ENCODE measurements at regions not wholly inside any gene's neighbourhood (a gene's known extent, or its start where the extent isn't known, plus 50 kb on each side); places are given as distances from the start of the nearest gene placed in this dataset.

DNA sequence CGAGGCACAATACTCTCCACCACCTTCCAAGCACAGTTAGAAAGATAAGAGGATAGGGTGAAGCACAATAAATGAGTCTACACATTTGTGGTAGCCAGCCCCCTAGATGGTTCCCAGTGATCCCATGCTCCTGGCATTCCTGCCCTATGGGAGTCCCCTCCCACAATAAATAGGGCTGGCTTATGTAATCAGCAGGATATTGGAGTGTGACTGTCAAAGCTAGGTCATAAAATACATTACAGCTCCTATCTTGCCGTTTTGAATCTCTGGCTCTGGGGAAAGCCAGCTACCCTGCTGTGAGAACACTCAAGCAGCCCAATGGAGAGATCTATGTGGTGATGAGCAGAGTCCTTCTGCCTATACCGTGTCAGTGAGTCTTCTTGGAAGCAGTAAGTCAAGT, 198.7 kb upstream of the NOCT start:
- no peaks in the 10 kb centered on the region for H3K27me3 ChIP-seq (ENCODE audit: insufficient read depth, poor library complexity, severe bottlenecking)
- H3K4me3 ChIP-seq (ENCODE audit: severe bottlenecking): no peak overlapping the region
- TF ChIP-seq, protein P1, sequence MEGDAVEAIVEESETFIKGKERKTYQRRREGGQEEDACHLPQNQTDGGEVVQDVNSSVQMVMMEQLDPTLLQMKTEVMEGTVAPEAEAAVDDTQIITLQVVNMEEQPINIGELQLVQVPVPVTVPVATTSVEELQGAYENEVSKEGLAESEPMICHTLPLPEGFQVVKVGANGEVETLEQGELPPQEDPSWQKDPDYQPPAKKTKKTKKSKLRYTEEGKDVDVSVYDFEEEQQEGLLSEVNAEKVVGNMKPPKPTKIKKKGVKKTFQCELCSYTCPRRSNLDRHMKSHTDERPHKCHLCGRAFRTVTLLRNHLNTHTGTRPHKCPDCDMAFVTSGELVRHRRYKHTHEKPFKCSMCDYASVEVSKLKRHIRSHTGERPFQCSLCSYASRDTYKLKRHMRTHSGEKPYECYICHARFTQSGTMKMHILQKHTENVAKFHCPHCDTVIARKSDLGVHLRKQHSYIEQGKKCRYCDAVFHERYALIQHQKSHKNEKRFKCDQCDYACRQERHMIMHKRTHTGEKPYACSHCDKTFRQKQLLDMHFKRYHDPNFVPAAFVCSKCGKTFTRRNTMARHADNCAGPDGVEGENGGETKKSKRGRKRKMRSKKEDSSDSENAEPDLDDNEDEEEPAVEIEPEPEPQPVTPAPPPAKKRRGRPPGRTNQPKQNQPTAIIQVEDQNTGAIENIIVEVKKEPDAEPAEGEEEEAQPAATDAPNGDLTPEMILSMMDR (IDR thresholded peaks at IDR 0.05; ENCODE audit: poor library complexity, severe bottlenecking): no peak
- H3K4me1 ChIP-seq (ENCODE audit: insufficient read depth, poor library complexity, severe bottlenecking): no peaks in the 10 kb centered on the region
- no peak overlapping the region for H3K27ac ChIP-seq (ENCODE audit: poor library complexity, severe bottlenecking)
- H3K9me3 ChIP-seq (ENCODE audit: severe bottlenecking): no peaks in the 10 kb centered on the region
- ATAC-seq (ENCODE audit: low read depth) (no peak), DNase-seq (ENCODE audit: low spot score) (no peak)
- H3K36me3 ChIP-seq (ENCODE audit: low read depth): no peaks in the 10 kb centered on the region

DNA sequence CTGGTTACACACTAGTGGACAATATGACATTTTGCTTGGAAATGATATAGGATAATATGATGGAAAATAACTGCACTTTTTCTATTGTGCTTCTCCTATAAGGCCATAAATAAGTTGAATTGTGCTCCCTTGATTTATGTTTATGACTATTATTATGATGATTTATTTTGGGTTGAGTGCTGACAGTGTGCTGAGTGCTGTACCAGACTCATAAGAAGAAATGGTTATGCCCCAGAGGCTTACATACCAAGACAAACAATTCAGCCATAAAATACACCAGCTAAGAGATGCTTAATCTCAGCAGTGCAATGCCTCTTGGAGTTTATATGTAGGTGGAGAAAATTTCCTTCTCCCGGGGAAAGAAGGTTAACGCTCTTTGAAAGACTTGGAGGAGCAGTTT, 199.8 kb upstream of the NOCT start:
- TF ChIP-seq, protein P1 (IDR thresholded peaks at IDR 0.05; ENCODE audit: poor library complexity, severe bottlenecking): no peak
- no peaks in the 10 kb centered on the region for H3K9me3 ChIP-seq (ENCODE audit: severe bottlenecking)
- H3K4me3 ChIP-seq (ENCODE audit: severe bottlenecking): no peak overlapping the region
- H3K27ac ChIP-seq (ENCODE audit: poor library complexity, severe bottlenecking): no peak overlapping the region
- H3K27me3 ChIP-seq (ENCODE audit: insufficient read depth, poor library complexity, severe bottlenecking): no peaks in the 10 kb centered on the region
- H3K4me1 ChIP-seq (ENCODE audit: insufficient read depth, poor library complexity, severe bottlenecking): no peaks in the 10 kb centered on the region
- DNase-seq (ENCODE audit: low spot score) (no peak), ATAC-seq (ENCODE audit: low read depth) (no peak)
- H3K36me3 ChIP-seq (ENCODE audit: low read depth): no peaks in the 10 kb centered on the region

DNA sequence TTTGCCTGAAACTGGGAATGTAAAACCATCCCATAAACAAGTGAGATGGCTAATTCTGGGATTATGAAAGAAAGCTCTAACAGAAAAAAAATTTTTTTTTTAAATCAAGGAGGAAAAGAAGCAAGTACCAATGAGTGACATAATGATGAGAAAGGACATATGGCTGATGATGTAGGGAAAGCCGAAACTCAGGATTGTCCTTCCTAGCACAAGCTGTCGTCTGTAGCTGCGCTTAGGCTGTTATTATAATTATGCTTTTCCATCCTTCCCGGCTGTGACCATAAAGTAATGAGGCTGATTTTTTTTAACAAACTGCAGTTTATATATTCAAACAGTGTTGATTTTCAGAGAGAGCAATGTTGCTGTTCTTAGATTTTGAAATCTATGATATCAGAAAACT, 209.8 kb upstream of the NOCT start:
- ATAC-seq (ENCODE audit: low read depth) (no peak), DNase-seq (ENCODE audit: low spot score) (no peak)
- peaks cover 28% of the 10 kb centered on the region for H3K27me3 ChIP-seq (ENCODE audit: insufficient read depth, poor library complexity, severe bottlenecking)
- no peaks in the 10 kb centered on the region for H3K4me1 ChIP-seq (ENCODE audit: insufficient read depth, poor library complexity, severe bottlenecking)
- no peaks in the 10 kb centered on the region for H3K9me3 ChIP-seq (ENCODE audit: severe bottlenecking)
- H3K27ac ChIP-seq (ENCODE audit: poor library complexity, severe bottlenecking): no peak overlapping the region
- no peaks in the 10 kb centered on the region for H3K36me3 ChIP-seq (ENCODE audit: low read depth)
- H3K4me3 ChIP-seq (ENCODE audit: severe bottlenecking): no peak overlapping the region
- TF ChIP-seq, protein P1 (IDR thresholded peaks at IDR 0.05; ENCODE audit: poor library complexity, severe bottlenecking): no peak

DNA sequence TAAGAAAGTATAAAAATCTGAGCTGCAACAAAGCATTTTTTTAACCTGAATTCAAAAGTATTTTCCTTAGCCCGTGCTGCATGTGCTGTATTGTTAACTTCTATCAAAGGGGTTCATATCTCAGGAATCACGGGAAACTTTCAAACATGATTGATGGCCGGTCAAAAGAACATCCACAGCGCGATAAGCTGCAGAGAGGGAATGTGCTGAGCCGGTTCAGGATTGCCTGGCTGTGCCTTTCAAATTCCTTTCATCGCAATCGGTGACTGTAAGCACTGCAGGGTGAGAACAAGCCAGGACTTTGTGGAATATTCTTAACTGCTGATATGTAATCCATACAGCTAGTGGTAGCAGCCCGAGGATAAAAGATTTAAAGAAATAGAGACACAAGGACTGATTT, 210.9 kb upstream of the NOCT start:
- Histone ChIP-seq H3K36me3 (ENCODE audit: low read depth) (no peaks in the 10 kb centered on the region), H3K4me3 (ENCODE audit: severe bottlenecking) (no peak overlapping the region), H3K27me3 (ENCODE audit: insufficient read depth, poor library complexity, severe bottlenecking) (peaks cover 28% of the 10 kb centered on the region), H3K27ac (ENCODE audit: poor library complexity, severe bottlenecking) (no peak overlapping the region), H3K9me3 (ENCODE audit: severe bottlenecking) (no peaks in the 10 kb centered on the region), H3K4me1 (ENCODE audit: insufficient read depth, poor library complexity, severe bottlenecking) (no peaks in the 10 kb centered on the region)
- TF ChIP-seq, protein P1 (IDR thresholded peaks at IDR 0.05; ENCODE audit: poor library complexity, severe bottlenecking): no peak
- DNase-seq (ENCODE audit: low spot score) (no peak), ATAC-seq (ENCODE audit: low read depth) (0 out of 3 replicates have a peak, but pooled peaks have one; percentile 31)

DNA sequence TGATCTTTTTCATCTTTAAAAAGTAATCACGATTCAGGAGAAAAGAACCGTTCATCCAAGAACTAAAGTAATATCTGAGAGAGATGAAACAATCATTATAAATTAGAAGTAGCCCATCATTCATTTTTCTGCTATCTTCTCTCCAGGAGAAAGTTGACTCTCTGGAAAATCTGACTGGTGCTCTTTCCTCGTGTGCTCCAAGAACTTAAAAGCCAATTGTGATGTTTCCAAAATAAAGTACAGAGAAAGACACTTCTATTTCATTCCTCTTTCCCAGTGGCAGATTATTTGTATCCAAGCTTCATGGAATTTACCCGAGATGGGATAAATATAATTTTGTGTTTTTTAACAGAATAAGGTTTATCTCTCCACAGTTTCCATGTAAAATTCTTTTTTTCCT, 212.5 kb upstream of the NOCT start:
- H3K36me3 ChIP-seq (ENCODE audit: low read depth): no peaks in the 10 kb centered on the region
- peaks cover 28% of the 10 kb centered on the region for H3K27me3 ChIP-seq (ENCODE audit: insufficient read depth, poor library complexity, severe bottlenecking)
- no peak overlapping the region for H3K4me3 ChIP-seq (ENCODE audit: severe bottlenecking)
- H3K27ac ChIP-seq (ENCODE audit: poor library complexity, severe bottlenecking): no peak overlapping the region
- TF ChIP-seq, protein P1 (IDR thresholded peaks at IDR 0.05; ENCODE audit: poor library complexity, severe bottlenecking): no peak
- H3K4me1 ChIP-seq (ENCODE audit: insufficient read depth, poor library complexity, severe bottlenecking): no peaks in the 10 kb centered on the region
- no peak for DNase-seq (ENCODE audit: low spot score)
- no peak for ATAC-seq (ENCODE audit: low read depth)
- H3K9me3 ChIP-seq (ENCODE audit: severe bottlenecking): no peaks in the 10 kb centered on the region
